Esophagus muscularis mucosa (tissue), 4 donors: ENCODE measurements at regions not wholly inside any gene's neighbourhood (a gene's known extent, or its start where the extent isn't known, plus 50 kb on each side); places are given as distances from the start of the nearest gene placed in this dataset.

Experiments
- DNase-seq: peaks from one replicate; pipeline ENCODE4 v3.0.0-alpha.2; 2017; ENCODE audit errors: extremely low spot score
- H3K27ac ChIP-seq, 4 donors: fragments of 200-600 bp; sonication (generic); replicated peaks in 1 of 4; 1 replicate in 3 of 4; 2 replicates in 1 of 4; pipeline ENCODE4 v1.5.1; 2016 to 2019; ENCODE audit warnings: mild to moderate bottlenecking in 1 of 4
- H3K27me3 ChIP-seq, 4 donors: fragments of 200-600 bp; sonication (generic); one replicate each; pipeline versions ENCODE4 v1.5.1 to v1.6.0; 2016 to 2019
- H3K36me3 ChIP-seq, 4 donors: fragments of 200-600 bp; sonication (generic); one replicate each; pipeline ENCODE4 v1.5.1; 2016 to 2019
- H3K4me1 ChIP-seq, 4 donors: fragments of 200-600 bp; sonication (generic); one replicate each; pipeline ENCODE4 v1.5.1; 2016 to 2019
- H3K4me3 ChIP-seq, 4 donors: fragments of 200-600 bp; sonication (generic); 1 replicate in 2 of 4; 2 replicates in 2 of 4; pipeline ENCODE4 v1.5.1; 2016 to 2019; ENCODE audit warnings: mild to moderate bottlenecking in 4 of 4, moderate library complexity in 1 of 4
- H3K9me3 ChIP-seq, 4 donors: fragments of 200-600 bp; sonication (generic); 1 replicate in 3 of 4; 2 replicates in 1 of 4; pipeline ENCODE4 v1.5.1; 2016 to 2019
- CTCF ChIP-seq, 3 experiments: fragments of 200-600 bp in 2 of 3; fragments of 450-650 bp in 1 of 3; sonication (generic) in 2 of 3; IDR thresholded peaks; one replicate each; pipeline ENCODE4 v1.5.1; 2017 to 2019; ENCODE audit warnings: antibody characterized with exemption in 3 of 3, mild to moderate bottlenecking in 2 of 3, moderate library complexity in 1 of 3
- EP300 ChIP-seq: sonication (generic); formaldehyde crosslinking; IDR thresholded peaks from one replicate; pipeline ENCODE4 v1.6.1; 2017; ENCODE audit warnings: antibody characterized with exemption
- POLR2A ChIP-seq: fragments of 450-650 bp; IDR thresholded peaks from one replicate; pipeline ENCODE4 v1.6.1; 2017; ENCODE audit warnings: antibody characterized with exemption, moderate library complexity, mild to moderate bottlenecking, low read depth
- POLR2AphosphoS5 ChIP-seq, 2 donors: sonication (generic); formaldehyde crosslinking; IDR thresholded peaks; one replicate each; pipeline ENCODE4 v1.6.1; 2017; ENCODE audit warnings: antibody characterized with exemption in 2 of 2
- WGBS: methylation state at CpG from one replicate; pipeline ENCODE4 v1.1.5; 2018; 5-methylcytosine and 5-hydroxymethylcytosine counted together
- intact Hi-C: fragments of 100-400 bp; cut with DNase I; formaldehyde crosslinking; loops from one replicate; pipeline ENCODE4 v1.15.1; 2023

- H3K4me1 ChIP-seq = peaks cover 50 to 68% (median 59%) of the 10 kb centered on the region in 4 donors
- 53% methylated on average over 1 of the region's 1 CpG for WGBS
- peak overlapping the region in 3 of 4 donors; percentile 30 to 44 (median 40) for H3K27ac ChIP-seq
Measured at GRCh38 chr7:22565315-22565811, 65.4 kb upstream of the STEAP1B start.

GRCh38 chr7:22564511-22565045 is 64.6 kb upstream of the STEAP1B start:
- no peaks in the 10 kb centered on the region for H3K27me3 ChIP-seq
- no peak overlapping the region for H3K4me3 ChIP-seq
- no peaks in the 10 kb centered on the region for H3K9me3 ChIP-seq
- peak overlapping the region in 3 of 4 donors; percentile 16 to 66 (median 40) for H3K27ac ChIP-seq
- no peak for TF ChIP-seq POLR2AphosphoS5 (IDR thresholded peaks at IDR 0.05)
- no peak for TF ChIP-seq CTCF (IDR thresholded peaks at IDR 0.05)
- no peak for TF ChIP-seq EP300
- TF ChIP-seq POLR2A = no peak
- H3K36me3 ChIP-seq = no peaks in the 10 kb centered on the region
- H3K4me1 ChIP-seq = peaks cover 56 to 68% (median 64%) of the 10 kb centered on the region in 4 donors
- WGBS = 75% methylated on average over 6 of the region's 6 CpGs
- DNase-seq = no peak
- intact Hi-C loops = loop anchor here (10.0 kb wide), 1 partner anchor 290 kb away; no protein-coding TSS in a partner anchor

More at GRCh38 chr7:22565315-22565811, 65.4 kb upstream of the STEAP1B start:
- H3K36me3 ChIP-seq = peaks cover 0 to 5% (median 0%) of the 10 kb centered on the region in 4 donors
- no peak for DNase-seq
- intact Hi-C loops = loop anchor here (10.0 kb wide), 1 partner anchor 289 kb away; no protein-coding TSS in a partner anchor
- no peaks in the 10 kb centered on the region for H3K9me3 ChIP-seq
- TF ChIP-seq POLR2A = no peak
- no peak for TF ChIP-seq EP300
- no peak for TF ChIP-seq CTCF (IDR thresholded peaks at IDR 0.05)
- TF ChIP-seq POLR2AphosphoS5 (IDR thresholded peaks at IDR 0.05) = no peak
- no peaks in the 10 kb centered on the region for H3K27me3 ChIP-seq
- no peak overlapping the region for H3K4me3 ChIP-seq

GRCh38 chr7:22563621-22564241 is 63.7 kb upstream of the STEAP1B start:
- peak overlapping the region; percentile 66 to 82 (median 76) for H3K27ac ChIP-seq
- DNase-seq = peak; percentile 77
- H3K36me3 ChIP-seq = no peaks in the 10 kb centered on the region
- peaks cover 56 to 68% (median 64%) of the 10 kb centered on the region in 4 donors for H3K4me1 ChIP-seq
- TF ChIP-seq POLR2A (no peak), POLR2AphosphoS5 (IDR thresholded peaks at IDR 0.05) (no peak), CTCF (IDR thresholded peaks at IDR 0.05) (no peak), EP300 (no peak)
- H3K9me3 ChIP-seq = no peaks in the 10 kb centered on the region
- H3K4me3 ChIP-seq = peak overlapping the region; percentile 2 to 24 (median 18)
- H3K27me3 ChIP-seq = no peaks in the 10 kb centered on the region
- 43% methylated on average over 11 of the region's 11 CpGs for WGBS
- intact Hi-C loops = loop anchor here (10.0 kb wide), 1 partner anchor 291 kb away; no protein-coding TSS in a partner anchor

GRCh38 chr7:22563032-22563501 is 63.1 kb upstream of the STEAP1B start:
- Histone ChIP-seq H3K4me1 (peaks cover 56 to 68% (median 64%) of the 10 kb centered on the region in 4 donors), H3K4me3 (peak overlapping the region; percentile 2 to 24 (median 18)), H3K9me3 (no peaks in the 10 kb centered on the region), H3K36me3 (no peaks in the 10 kb centered on the region), H3K27me3 (no peaks in the 10 kb centered on the region), H3K27ac (peak overlapping the region; percentile 66 to 82 (median 76))
- intact Hi-C loops = loop anchor here (10.0 kb wide), 1 partner anchor 292 kb away; no protein-coding TSS in a partner anchor
- 34% methylated on average over 10 of the region's 10 CpGs for WGBS
- DNase-seq = peak; percentile 87
- no peak for TF ChIP-seq EP300
